ENCODE measurements at regions not wholly inside any gene's neighbourhood (a gene's known extent, or its start where the extent isn't known, plus 50 kb on each side); places are given as distances from the start of the nearest gene placed in this dataset.

GRCh38 chr14:62162998-62163589 is 400.9 kb downstream of the SNAPC1 start:
- in situ Hi-C loops (cut with HindIII; ENCODE audit: low pct_unique_long_range_greater_than_20kb, low sequenced_read_pairs) = no loop called here
- peak; percentile 9 for DNase-seq (ENCODE audit: low read depth)

- in situ Hi-C loops (cut with HindIII; ENCODE audit: low pct_unique_long_range_greater_than_20kb, low sequenced_read_pairs) = no loop called here
- no peak for DNase-seq (ENCODE audit: low read depth)
Measured at GRCh38 chr14:62168564-62169155, 406.4 kb downstream of the SNAPC1 start.

DNA sequence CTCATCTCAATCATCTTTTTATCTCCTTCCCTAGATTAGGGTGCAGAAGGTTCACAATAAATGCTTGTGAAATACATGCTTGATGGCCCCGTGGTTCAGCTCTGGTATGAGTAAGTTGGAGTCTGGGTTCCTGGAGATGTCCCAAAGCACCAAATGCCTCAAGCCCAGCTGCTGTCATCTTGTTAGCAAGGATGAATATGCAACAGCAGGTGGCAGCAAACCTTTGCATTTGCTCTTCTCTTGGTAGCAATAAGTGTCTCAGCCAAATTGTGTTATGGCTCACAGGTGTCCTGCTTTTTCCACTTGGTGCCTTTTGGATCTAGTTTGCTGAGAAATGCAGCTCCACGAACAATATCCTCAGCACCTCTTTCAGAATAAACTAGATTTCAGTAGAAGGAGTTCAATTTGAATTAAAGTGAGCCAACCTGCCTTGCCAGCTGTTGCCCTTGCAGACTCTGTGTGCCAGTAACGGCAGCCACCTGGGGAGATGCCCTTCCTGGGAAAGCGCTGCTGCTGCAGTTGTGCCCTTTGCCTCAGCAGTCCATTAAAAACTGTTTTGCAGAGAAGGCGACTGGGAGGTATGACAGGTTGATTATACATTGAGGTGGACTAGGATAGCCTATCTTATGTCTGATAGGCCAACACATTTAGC is 417.3 kb downstream of the SNAPC1 start:
- DNase-seq (ENCODE audit: low read depth) = peak; percentile 18
- in situ Hi-C loops (cut with HindIII; ENCODE audit: low pct_unique_long_range_greater_than_20kb, low sequenced_read_pairs) = no loop called here

- in situ Hi-C loops (cut with HindIII; ENCODE audit: low pct_unique_long_range_greater_than_20kb, low sequenced_read_pairs) = no loop called here
- DNase-seq (ENCODE audit: low read depth) = no peak
Measured at GRCh38 chr14:62181591-62181990, 419.4 kb downstream of the SNAPC1 start.

GRCh38 chr14:62185078-62185477 is 422.9 kb downstream of the SNAPC1 start:
- DNase-seq (ENCODE audit: low read depth) = no peak
- in situ Hi-C loops (cut with HindIII; ENCODE audit: low pct_unique_long_range_greater_than_20kb, low sequenced_read_pairs) = no loop called here

- in situ Hi-C loops (cut with HindIII; ENCODE audit: low pct_unique_long_range_greater_than_20kb, low sequenced_read_pairs) = no loop called here
- no peak for DNase-seq (ENCODE audit: low read depth)
Measured at GRCh38 chr14:62187265-62187664, 425.0 kb downstream of the SNAPC1 start.

GRCh38 chr14:62189698-62190097 is 427.5 kb downstream of the SNAPC1 start:
- in situ Hi-C loops (cut with HindIII; ENCODE audit: low pct_unique_long_range_greater_than_20kb, low sequenced_read_pairs) = no loop called here
- no peak for DNase-seq (ENCODE audit: low read depth)

DNA sequence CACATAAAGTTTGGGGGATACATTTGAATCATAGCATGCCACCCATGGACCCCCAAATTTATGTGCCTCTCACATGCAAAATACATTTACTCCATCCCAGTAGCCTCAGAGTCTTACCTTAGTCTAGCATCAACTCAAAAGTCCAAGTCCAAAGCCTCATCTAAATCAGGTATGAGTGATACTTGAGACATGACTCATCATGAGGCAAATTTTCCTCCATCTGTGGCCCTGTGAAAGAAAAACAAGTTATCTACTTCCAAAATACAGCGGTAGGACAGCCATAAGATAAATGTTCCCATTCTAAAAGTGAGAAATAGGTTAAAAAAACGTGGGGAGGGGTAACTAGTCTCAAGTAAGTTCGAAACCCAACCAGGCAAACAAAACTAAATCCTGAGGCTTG is 444.2 kb downstream of the SNAPC1 start:
- in situ Hi-C loops (cut with HindIII; ENCODE audit: low pct_unique_long_range_greater_than_20kb, low sequenced_read_pairs) = no loop called here
- no peak for DNase-seq (ENCODE audit: low read depth)

DNA sequence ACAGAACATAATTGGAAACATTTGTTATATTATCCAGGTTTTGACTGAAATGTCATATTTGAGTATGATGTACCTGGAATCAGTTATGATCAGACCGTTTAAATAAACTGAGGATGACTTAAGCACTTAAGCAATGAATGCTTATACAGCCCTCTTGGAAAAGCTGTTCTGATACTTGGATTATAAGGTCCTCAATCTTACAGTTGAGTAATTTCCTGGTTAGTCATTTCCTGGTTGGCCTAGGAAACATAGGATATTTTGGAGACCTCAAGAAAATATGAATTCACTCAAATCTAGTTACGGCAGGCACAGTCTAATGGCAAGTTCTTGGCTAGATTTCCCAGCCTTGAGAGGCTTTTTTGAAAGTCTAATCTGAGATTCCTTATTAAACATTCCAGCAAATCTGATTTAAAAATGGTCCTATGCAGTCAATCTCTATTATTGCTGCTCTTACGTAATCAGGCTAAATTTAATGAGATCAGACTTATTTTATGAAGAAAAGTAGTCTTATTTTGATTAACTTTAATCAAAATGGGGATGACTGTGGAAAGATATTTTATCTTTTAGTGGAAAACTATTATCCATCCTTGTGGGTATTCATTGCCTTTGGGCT is 447.2 kb downstream of the SNAPC1 start:
- DNase-seq (ENCODE audit: low read depth) = no peak
- in situ Hi-C loops (cut with HindIII; ENCODE audit: low pct_unique_long_range_greater_than_20kb, low sequenced_read_pairs) = no loop called here

GRCh38 chr14:62213516-62213915 is 451.3 kb downstream of the SNAPC1 start:
- in situ Hi-C loops (cut with HindIII; ENCODE audit: low pct_unique_long_range_greater_than_20kb, low sequenced_read_pairs) = no loop called here
- DNase-seq (ENCODE audit: low read depth) = no peak

DNA sequence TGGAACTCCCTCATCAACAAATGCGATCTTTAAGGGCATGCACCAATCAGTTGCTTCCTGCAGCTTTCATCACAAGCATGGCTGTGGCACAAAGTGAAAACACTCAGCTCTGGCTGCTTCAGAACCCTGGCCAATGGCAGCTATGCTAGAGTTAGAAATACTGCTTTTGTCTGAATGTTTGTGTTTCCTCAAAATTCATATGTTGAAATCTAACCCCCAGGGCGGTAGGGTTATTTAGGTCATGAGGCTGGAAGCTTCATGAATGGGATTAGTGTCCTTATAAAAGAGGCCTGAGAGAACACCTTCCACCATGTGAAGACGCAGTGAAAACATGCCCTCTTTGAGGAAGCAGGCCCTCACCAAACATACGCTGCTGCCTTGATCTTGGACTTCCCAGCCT is 453.9 kb downstream of the SNAPC1 start:
- in situ Hi-C loops (cut with HindIII; ENCODE audit: low pct_unique_long_range_greater_than_20kb, low sequenced_read_pairs) = no loop called here
- DNase-seq (ENCODE audit: low read depth) = no peak

- in situ Hi-C loops (cut with HindIII; ENCODE audit: low pct_unique_long_range_greater_than_20kb, low sequenced_read_pairs) = no loop called here
- DNase-seq (ENCODE audit: low read depth) = no peak
Measured at GRCh38 chr14:62234849-62235248, 472.6 kb downstream of the SNAPC1 start.

GRCh38 chr14:62244221-62244620 is 482.0 kb downstream of the SNAPC1 start:
- in situ Hi-C loops (cut with HindIII; ENCODE audit: low pct_unique_long_range_greater_than_20kb, low sequenced_read_pairs) = no loop called here
- DNase-seq (ENCODE audit: low read depth) = no peak

DNA sequence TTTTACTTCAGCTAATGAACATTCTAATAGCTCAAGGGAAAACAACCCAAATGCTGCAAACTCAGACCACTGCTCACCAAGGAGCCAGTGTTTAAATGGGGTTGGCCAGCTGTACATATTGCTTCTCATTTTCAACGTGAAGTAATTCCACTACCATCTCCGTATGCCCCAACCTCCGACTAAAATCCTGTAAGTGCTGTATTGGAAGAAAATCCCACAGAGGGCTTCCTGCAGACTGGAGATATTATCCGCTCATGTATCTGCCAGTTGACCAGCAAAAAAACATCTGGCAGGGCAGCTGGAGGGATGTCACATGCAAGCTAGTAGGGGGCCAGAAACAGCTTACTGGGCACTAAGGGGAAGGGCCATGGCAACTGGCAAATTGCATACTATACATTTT is 485.0 kb downstream of the SNAPC1 start:
- no peak for DNase-seq (ENCODE audit: low read depth)
- in situ Hi-C loops (cut with HindIII; ENCODE audit: low pct_unique_long_range_greater_than_20kb, low sequenced_read_pairs) = no loop called here

GRCh38 chr14:62251237-62251636 is 489.0 kb downstream of the SNAPC1 start:
- in situ Hi-C loops (cut with HindIII; ENCODE audit: low pct_unique_long_range_greater_than_20kb, low sequenced_read_pairs) = no loop called here
- DNase-seq (ENCODE audit: low read depth) = no peak

- DNase-seq (ENCODE audit: low read depth) = no peak
- in situ Hi-C loops (cut with HindIII; ENCODE audit: low pct_unique_long_range_greater_than_20kb, low sequenced_read_pairs) = no loop called here
Measured at GRCh38 chr14:62253171-62253570, 491.0 kb downstream of the SNAPC1 start.

GRCh38 chr14:62253911-62254310 is 491.7 kb downstream of the SNAPC1 start:
- no peak for DNase-seq (ENCODE audit: low read depth)
- in situ Hi-C loops (cut with HindIII; ENCODE audit: low pct_unique_long_range_greater_than_20kb, low sequenced_read_pairs) = no loop called here

DNA sequence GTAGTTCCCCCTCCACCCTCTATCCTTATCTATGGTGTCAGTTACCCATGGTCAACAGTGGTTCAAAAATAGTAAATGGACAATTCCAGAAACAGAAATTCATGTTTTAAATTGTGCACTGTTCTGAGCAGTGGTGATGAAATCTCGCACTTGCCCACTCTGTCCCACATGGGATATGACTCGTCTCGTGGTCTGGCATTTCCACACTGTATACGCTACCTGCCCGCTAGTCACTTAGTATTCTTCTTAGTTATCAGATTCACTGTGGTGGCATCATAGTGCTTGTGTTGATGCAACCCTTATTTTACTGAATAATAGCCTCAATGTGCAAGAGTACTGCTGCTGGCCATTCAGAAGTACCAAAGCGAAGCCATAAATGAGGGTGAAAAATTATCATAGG is 507.0 kb downstream of the SNAPC1 start:
- in situ Hi-C loops (cut with HindIII; ENCODE audit: low pct_unique_long_range_greater_than_20kb, low sequenced_read_pairs) = no loop called here
- DNase-seq (ENCODE audit: low read depth) = no peak

- DNase-seq (ENCODE audit: low read depth) = no peak
- in situ Hi-C loops (cut with HindIII; ENCODE audit: low pct_unique_long_range_greater_than_20kb, low sequenced_read_pairs) = no loop called here
Measured at GRCh38 chr14:62270236-62270635, 508.0 kb downstream of the SNAPC1 start.

GRCh38 chr14:62280366-62280765 is 518.1 kb downstream of the SNAPC1 start:
- no peak for DNase-seq (ENCODE audit: low read depth)
- in situ Hi-C loops (cut with HindIII; ENCODE audit: low pct_unique_long_range_greater_than_20kb, low sequenced_read_pairs) = no loop called here
